H4 (cell line): ENCODE measurements at regions not wholly inside any gene's neighbourhood (a gene's known extent, or its start where the extent isn't known, plus 50 kb on each side); places are given as distances from the start of the nearest gene placed in this dataset.
"Not testable (repeated sequence)": the region's sequence is repeated elsewhere in the genome, so short reads cannot be mapped to it uniquely, and the experiment has no call there.

Experiments
- DNase-seq: peaks from one replicate; pipeline ENCODE4 v3.0.0-alpha.2; 2015; ENCODE audit warnings: low spot score

DNA sequence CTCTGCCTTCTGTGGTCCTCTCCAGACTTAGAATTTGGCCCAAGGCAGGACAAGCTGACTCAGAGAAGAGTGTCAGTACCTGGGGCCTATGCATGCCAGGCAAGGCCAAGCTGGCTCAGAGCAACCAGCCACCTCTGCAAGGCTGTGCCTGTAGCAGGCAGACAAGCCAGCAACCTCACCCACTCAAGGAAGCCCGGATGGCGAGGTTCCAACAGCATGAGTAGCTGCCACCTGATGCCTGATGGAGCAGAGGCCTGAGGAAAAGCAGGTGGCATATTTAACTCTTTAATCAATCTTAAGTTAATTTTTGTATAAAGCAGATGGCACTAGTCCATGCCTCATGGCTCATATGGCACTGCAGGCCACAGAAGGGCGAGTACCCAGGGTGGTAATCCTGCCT, 3595.8 kb upstream of the OR11H1 start:
- peak; percentile 1 for DNase-seq

DNA sequence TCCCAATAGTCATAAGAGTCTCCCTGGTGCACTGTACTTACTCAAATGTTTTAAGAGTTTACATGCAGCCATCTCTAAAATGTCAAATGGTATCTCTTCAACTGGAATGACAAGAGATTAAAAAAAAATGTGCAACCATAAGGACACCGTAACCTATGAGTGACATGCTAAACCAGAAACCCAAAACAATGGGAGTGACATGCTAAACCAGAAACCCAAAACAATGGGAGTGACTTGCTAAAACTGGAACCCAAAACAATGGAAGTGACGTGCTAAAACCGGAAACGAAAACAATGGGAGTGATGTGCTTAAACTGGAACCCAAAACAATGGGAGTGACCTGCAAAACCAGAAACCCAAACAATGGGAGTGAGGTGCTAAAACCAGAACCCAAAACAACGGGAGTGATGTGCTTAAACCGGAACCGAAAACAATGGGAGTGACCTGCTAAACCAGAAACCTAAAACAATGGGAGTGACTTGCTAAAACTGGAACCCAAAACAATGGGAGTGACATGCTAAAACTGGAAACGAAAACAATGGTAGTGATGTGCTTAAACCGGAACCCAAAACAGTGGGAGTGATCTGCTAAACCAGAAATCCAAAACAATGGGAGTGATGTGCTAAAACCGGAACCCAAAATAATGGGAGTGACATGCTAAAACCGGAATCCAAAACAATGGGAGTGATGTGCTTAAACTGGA, 3559.9 kb upstream of the OR11H1 start:
- DNase-seq = not testable (repeated sequence)

GRCh38 chr22:11973856-11974255, 3554.1 kb upstream of the OR11H1 start:
- DNase-seq = not testable (repeated sequence)
